ENCODE measurements at regions not wholly inside any gene's neighbourhood (a gene's known extent, or its start where the extent isn't known, plus 50 kb on each side); places are given as distances from the start of the nearest gene placed in this dataset.

GRCh38 chr12:58166643-58167042 is 225.3 kb downstream of the ATP23 start:
- no peaks in the 10 kb centered on the region for H3K4me1 ChIP-seq (ENCODE audit: low read depth)
- DNase-seq (ENCODE audit: low read depth in 1 of 2, low spot score in 1 of 2): no peak
- no peak for TF ChIP-seq CTCF (IDR thresholded peaks at IDR 0.05; ENCODE audit: low read depth, low read length)
- no peak overlapping the region for H3K4me3 ChIP-seq
- H3K27ac ChIP-seq: no peak overlapping the region
- H3K36me3 ChIP-seq: no peaks in the 10 kb centered on the region
- H3K9me3 ChIP-seq (ENCODE audit: low read depth): no peaks in the 10 kb centered on the region
- no peaks in the 10 kb centered on the region for H3K27me3 ChIP-seq

DNA sequence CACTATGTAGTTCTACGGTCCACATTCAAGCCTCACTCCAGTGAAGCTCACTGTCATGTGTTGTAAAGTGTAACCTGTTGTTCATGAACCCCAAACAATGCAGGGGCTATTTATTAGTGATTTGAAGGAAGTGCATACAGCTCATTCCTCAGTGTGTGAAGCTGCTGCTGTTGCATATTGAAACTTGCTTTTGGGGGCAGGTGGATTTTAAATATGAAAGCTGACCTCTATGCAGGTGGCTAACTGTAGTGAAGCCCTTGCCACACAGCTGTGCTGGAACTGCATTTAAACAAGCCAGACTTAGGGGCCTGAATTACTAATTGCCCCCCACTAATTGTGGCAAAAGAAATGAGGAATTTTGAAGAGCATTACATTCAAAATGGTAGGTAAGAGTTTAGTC is 226.3 kb downstream of the ATP23 start:
- no peak for DNase-seq (ENCODE audit: low read depth in 1 of 2, low spot score in 1 of 2)
- Histone ChIP-seq H3K9me3 (ENCODE audit: low read depth) (no peaks in the 10 kb centered on the region), H3K4me3 (no peak overlapping the region), H3K36me3 (no peaks in the 10 kb centered on the region), H3K27me3 (no peaks in the 10 kb centered on the region), H3K27ac (no peak overlapping the region), H3K4me1 (ENCODE audit: low read depth) (no peaks in the 10 kb centered on the region)
- TF ChIP-seq CTCF (IDR thresholded peaks at IDR 0.05; ENCODE audit: low read depth, low read length): no peak

DNA sequence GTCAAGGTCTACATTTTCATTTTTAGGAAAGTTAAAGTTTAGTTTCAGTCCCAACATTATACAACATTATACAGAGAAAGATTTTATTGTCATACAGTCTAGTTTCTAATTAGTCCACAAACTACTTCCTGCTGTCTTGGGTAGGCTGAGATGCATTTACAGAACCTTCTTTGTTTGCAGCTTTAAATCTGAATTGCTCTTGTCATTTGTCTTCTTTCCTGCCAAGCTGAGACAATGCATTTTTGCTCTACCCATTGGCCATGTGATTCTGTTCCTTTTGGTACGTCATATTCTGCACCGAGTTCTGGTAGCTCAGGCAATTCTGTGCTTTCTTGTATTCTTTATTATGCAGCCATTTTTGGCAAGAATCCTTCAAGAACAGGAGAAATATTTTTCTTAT is 228.5 kb downstream of the ATP23 start:
- Histone ChIP-seq H3K27ac (no peak overlapping the region), H3K36me3 (no peaks in the 10 kb centered on the region), H3K4me1 (ENCODE audit: low read depth) (no peaks in the 10 kb centered on the region), H3K9me3 (ENCODE audit: low read depth) (no peaks in the 10 kb centered on the region), H3K4me3 (no peak overlapping the region), H3K27me3 (no peaks in the 10 kb centered on the region)
- DNase-seq (ENCODE audit: low read depth in 1 of 2, low spot score in 1 of 2): no peak
- TF ChIP-seq CTCF (IDR thresholded peaks at IDR 0.05; ENCODE audit: low read depth, low read length): no peak

- H3K36me3 ChIP-seq: no peaks in the 10 kb centered on the region
Measured at GRCh38 chr12:58171914-58172313, 230.5 kb downstream of the ATP23 start.

DNA sequence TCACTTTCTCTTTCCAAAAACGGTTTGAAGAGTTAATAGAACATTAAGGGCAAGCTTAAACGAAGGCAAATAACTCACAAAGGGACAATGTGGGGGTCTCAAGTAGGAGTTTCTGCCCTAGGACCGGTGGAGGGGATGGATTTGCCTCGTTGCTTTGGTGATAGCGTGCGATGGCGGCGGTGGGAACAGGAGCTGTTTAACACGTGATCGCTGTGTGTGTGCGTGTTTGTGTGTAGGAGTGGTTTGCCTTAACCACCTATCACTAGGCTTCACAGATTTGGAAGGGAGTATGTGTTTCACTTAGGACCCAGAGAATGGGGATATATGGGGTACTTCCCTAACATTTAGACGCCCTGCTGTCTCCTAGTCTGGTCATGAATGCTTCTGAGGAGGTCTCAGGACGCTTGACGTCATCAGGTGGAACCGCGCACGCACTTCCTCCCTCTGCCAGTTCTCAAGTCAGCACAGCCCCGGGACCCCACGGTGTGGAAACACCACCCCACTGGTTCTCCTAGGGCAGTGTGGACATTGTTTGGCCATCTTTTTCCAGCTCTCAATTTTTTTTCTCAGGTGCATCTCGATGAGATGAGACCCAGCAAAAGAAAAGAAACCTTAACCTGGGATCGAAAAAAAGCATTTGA is 231.2 kb downstream of the ATP23 start:
- Histone ChIP-seq H3K4me1 (ENCODE audit: low read depth) (no peaks in the 10 kb centered on the region), H3K9me3 (ENCODE audit: low read depth) (no peaks in the 10 kb centered on the region), H3K27ac (no peak overlapping the region), H3K36me3 (no peaks in the 10 kb centered on the region), H3K4me3 (no peak overlapping the region), H3K27me3 (peaks cover 10% of the 10 kb centered on the region)
- TF ChIP-seq CTCF (IDR thresholded peaks at IDR 0.05; ENCODE audit: low read depth, low read length): no peak
- no peak for DNase-seq (ENCODE audit: low read depth in 1 of 2, low spot score in 1 of 2)

More at GRCh38 chr12:58171914-58172313, 230.5 kb downstream of the ATP23 start:
- Histone ChIP-seq H3K9me3 (ENCODE audit: low read depth) (no peaks in the 10 kb centered on the region), H3K4me3 (no peak overlapping the region), H3K27me3 (peaks cover 4% of the 10 kb centered on the region), H3K4me1 (ENCODE audit: low read depth) (no peaks in the 10 kb centered on the region), H3K27ac (no peak overlapping the region)
- peak in 1 of 2 donors; percentile 67 for DNase-seq (ENCODE audit: low read depth in 1 of 2, low spot score in 1 of 2)
- TF ChIP-seq CTCF (IDR thresholded peaks at IDR 0.05; ENCODE audit: low read depth, low read length): no peak

Data from cardiac muscle cell (in vitro differentiated cells and primary cell).